Parathyroid adenoma (tissue), 2 donors: ENCODE measurements at regions not wholly inside any gene's neighbourhood (a gene's known extent, or its start where the extent isn't known, plus 50 kb on each side); places are given as distances from the start of the nearest gene placed in this dataset.

Experiments used
- H2AFZ ChIP-seq: fragments of 300-600 bp; sonication (generic); one replicate; pipeline ENCODE4 v1.7.0; 2017; ENCODE audit warnings: antibody characterized with exemption, mild to moderate bottlenecking
- H3K27ac ChIP-seq: fragments of 300-600 bp; sonication (generic); one replicate; pipeline ENCODE4 v1.7.0; 2017
- H3K27me3 ChIP-seq: fragments of 300-600 bp; sonication (generic); one replicate; pipeline ENCODE4 v1.7.0; 2017; ENCODE audit warnings: low read length; ENCODE audit not compliant: control insufficient read depth, insufficient read depth
- H3K36me3 ChIP-seq: fragments of 300-600 bp; sonication (generic); one replicate; pipeline ENCODE4 v1.7.0; 2017; ENCODE audit warnings: low read length; ENCODE audit not compliant: control insufficient read depth, insufficient read depth
- H3K4me1 ChIP-seq: fragments of 300-600 bp; sonication (generic); one replicate; pipeline ENCODE4 v1.7.0; 2017; ENCODE audit warnings: control low read depth
- H3K4me2 ChIP-seq: fragments of 300-600 bp; sonication (generic); one replicate; pipeline ENCODE4 v1.7.0; 2017; ENCODE audit warnings: low read length
- H3K4me3 ChIP-seq: fragments of 300-600 bp; sonication (generic); one replicate; pipeline ENCODE4 v1.7.0; 2017; ENCODE audit warnings: low read depth, low read length
- H3K79me2 ChIP-seq: fragments of 300-600 bp; sonication (generic); one replicate; pipeline ENCODE4 v1.7.0; 2017; ENCODE audit warnings: control low read depth
- H3K9ac ChIP-seq: fragments of 300-600 bp; sonication (generic); one replicate; pipeline ENCODE4 v1.7.0; 2017; ENCODE audit warnings: mild to moderate bottlenecking
- H3K9me3 ChIP-seq: fragments of 300-600 bp; sonication (generic); one replicate; pipeline ENCODE4 v1.7.0; 2017; ENCODE audit warnings: low read length; ENCODE audit not compliant: control insufficient read depth
- TF ChIP-seq, protein P1 (sequence below): fragments of 300-600 bp; sonication (generic); IDR thresholded peaks from one replicate; pipeline ENCODE4 v1.7.0; 2017; ENCODE audit warnings: antibody characterized with exemption, mild to moderate bottlenecking
- donor health status: primary hyperparathyroidism.

GRCh38 chr13:22154041-22154440 lies 483.2 kb downstream of the FGF9 start:
- Histone ChIP-seq H3K9me3 (no peaks in the 10 kb centered on the region), H2AFZ (no peak overlapping the region), H3K27me3 (no peaks in the 10 kb centered on the region), H3K4me1 (no peaks in the 10 kb centered on the region), H3K36me3 (no peaks in the 10 kb centered on the region), H3K79me2 (no peaks in the 10 kb centered on the region), H3K27ac (no peak overlapping the region), H3K9ac (no peak overlapping the region), H3K4me3 (no peak overlapping the region), H3K4me2 (no peak overlapping the region)
- TF ChIP-seq, protein P1, sequence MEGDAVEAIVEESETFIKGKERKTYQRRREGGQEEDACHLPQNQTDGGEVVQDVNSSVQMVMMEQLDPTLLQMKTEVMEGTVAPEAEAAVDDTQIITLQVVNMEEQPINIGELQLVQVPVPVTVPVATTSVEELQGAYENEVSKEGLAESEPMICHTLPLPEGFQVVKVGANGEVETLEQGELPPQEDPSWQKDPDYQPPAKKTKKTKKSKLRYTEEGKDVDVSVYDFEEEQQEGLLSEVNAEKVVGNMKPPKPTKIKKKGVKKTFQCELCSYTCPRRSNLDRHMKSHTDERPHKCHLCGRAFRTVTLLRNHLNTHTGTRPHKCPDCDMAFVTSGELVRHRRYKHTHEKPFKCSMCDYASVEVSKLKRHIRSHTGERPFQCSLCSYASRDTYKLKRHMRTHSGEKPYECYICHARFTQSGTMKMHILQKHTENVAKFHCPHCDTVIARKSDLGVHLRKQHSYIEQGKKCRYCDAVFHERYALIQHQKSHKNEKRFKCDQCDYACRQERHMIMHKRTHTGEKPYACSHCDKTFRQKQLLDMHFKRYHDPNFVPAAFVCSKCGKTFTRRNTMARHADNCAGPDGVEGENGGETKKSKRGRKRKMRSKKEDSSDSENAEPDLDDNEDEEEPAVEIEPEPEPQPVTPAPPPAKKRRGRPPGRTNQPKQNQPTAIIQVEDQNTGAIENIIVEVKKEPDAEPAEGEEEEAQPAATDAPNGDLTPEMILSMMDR, result no peak

- no peak overlapping the region for H3K4me3 ChIP-seq
Measured at GRCh38 chr13:22161871-22162270, 491.0 kb downstream of the FGF9 start.

GRCh38 chr13:22162889-22163288 lies 492.0 kb downstream of the FGF9 start:
- H3K9ac ChIP-seq, result no peak overlapping the region
- no peak overlapping the region for H3K4me3 ChIP-seq
- TF ChIP-seq, protein P1, result no peak
- no peaks in the 10 kb centered on the region for H3K9me3 ChIP-seq
- no peak overlapping the region for H3K4me2 ChIP-seq
- no peaks in the 10 kb centered on the region for H3K79me2 ChIP-seq
- no peak overlapping the region for H2AFZ ChIP-seq
- H3K4me1 ChIP-seq, result no peaks in the 10 kb centered on the region
- no peak overlapping the region for H3K27ac ChIP-seq
- no peaks in the 10 kb centered on the region for H3K36me3 ChIP-seq
- no peaks in the 10 kb centered on the region for H3K27me3 ChIP-seq

More at GRCh38 chr13:22161871-22162270, 491.0 kb downstream of the FGF9 start:
- H3K4me2 ChIP-seq, result no peak overlapping the region
- no peaks in the 10 kb centered on the region for H3K27me3 ChIP-seq
- H3K9me3 ChIP-seq, result no peaks in the 10 kb centered on the region
- TF ChIP-seq, protein P1, result no peak
- no peaks in the 10 kb centered on the region for H3K36me3 ChIP-seq
- H2AFZ ChIP-seq, result no peak overlapping the region
- no peak overlapping the region for H3K9ac ChIP-seq
- no peak overlapping the region for H3K27ac ChIP-seq
- H3K79me2 ChIP-seq, result no peaks in the 10 kb centered on the region
- H3K4me1 ChIP-seq, result no peaks in the 10 kb centered on the region

- no peaks in the 10 kb centered on the region for H3K36me3 ChIP-seq
- H3K4me1 ChIP-seq, result no peaks in the 10 kb centered on the region
- no peak overlapping the region for H3K4me2 ChIP-seq
- TF ChIP-seq, protein P1, result no peak
- H2AFZ ChIP-seq, result no peak overlapping the region
- no peaks in the 10 kb centered on the region for H3K9me3 ChIP-seq
- no peak overlapping the region for H3K27ac ChIP-seq
- H3K9ac ChIP-seq, result no peak overlapping the region
- no peaks in the 10 kb centered on the region for H3K27me3 ChIP-seq
- no peak overlapping the region for H3K4me3 ChIP-seq
- H3K79me2 ChIP-seq, result no peaks in the 10 kb centered on the region
Measured at GRCh38 chr13:22168437-22169190, 497.7 kb downstream of the FGF9 start.

DNA sequence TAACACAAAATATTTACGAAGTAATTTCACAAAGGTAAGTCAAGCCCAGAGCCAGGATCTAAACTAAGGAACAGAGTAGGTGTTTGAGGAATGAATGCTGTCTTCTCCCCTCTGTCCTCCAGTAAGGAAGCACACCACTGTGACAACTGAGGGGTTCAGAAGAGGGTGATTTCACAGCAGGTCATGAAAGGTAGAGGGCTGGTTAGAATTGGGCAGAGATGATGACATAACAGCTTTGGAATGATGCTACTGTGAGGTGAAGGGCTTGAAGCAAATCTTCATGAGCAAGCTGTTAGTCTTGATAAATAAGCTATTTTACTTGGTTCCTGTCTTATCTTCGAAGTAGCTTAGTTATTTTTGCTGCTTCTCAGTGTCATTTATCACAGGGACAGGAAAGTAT lies 498.6 kb downstream of the FGF9 start:
- no peaks in the 10 kb centered on the region for H3K36me3 ChIP-seq
- no peaks in the 10 kb centered on the region for H3K79me2 ChIP-seq
- no peaks in the 10 kb centered on the region for H3K4me1 ChIP-seq
- H3K27me3 ChIP-seq, result no peaks in the 10 kb centered on the region
- no peak overlapping the region for H3K4me2 ChIP-seq
- no peak overlapping the region for H3K9ac ChIP-seq
- no peak overlapping the region for H3K27ac ChIP-seq
- H3K4me3 ChIP-seq, result no peak overlapping the region
- TF ChIP-seq, protein P1, result no peak
- no peaks in the 10 kb centered on the region for H3K9me3 ChIP-seq
- H2AFZ ChIP-seq, result no peak overlapping the region
